Gastroesophageal sphincter (tissue), 4 donors: ENCODE measurements at regions not wholly inside any gene's neighbourhood (a gene's known extent, or its start where the extent isn't known, plus 50 kb on each side); places are given as distances from the start of the nearest gene placed in this dataset.

ENCODE experiments used
- ATAC-seq: fragments of 150-250 bp; one replicate; pipeline ENCODE4 v1.9.1; 2016; ENCODE audit warnings: mild to moderate bottlenecking, moderate library complexity
- H3K27ac ChIP-seq, 4 donors: fragments of 200-600 bp; sonication (generic) in 3 of 4; 1 replicate in 3 of 4; 2 replicates in 1 of 4; pipeline ENCODE4 v1.5.1; 2016 to 2019
- H3K27me3 ChIP-seq: fragments of 200-600 bp; sonication (generic); one replicate; pipeline ENCODE4 v1.5.1; 2019
- H3K36me3 ChIP-seq, 2 donors: fragments of 200-600 bp; sonication (generic); one replicate each; pipeline ENCODE4 v1.5.1; 2019; ENCODE audit warnings: control low read depth in 1 of 2
- H3K4me1 ChIP-seq, 3 donors: fragments of 200-600 bp; sonication (generic); 1 replicate in 2 of 3; 2 replicates in 1 of 3; pipeline ENCODE4 v1.5.1; 2016 to 2019; ENCODE audit warnings: control low read depth in 2 of 3
- H3K4me3 ChIP-seq, 2 donors: fragments of 200-600 bp; sonication (generic); one replicate each; pipeline ENCODE4 v1.5.1; 2019; ENCODE audit warnings: mild to moderate bottlenecking in 1 of 2, moderate library complexity in 1 of 2
- H3K9me3 ChIP-seq, 3 donors: fragments of 200-600 bp; sonication (generic); one replicate each; pipeline ENCODE4 v1.5.1; 2017 to 2019; ENCODE audit warnings: control low read depth in 2 of 3
- CTCF ChIP-seq, 4 experiments: fragments of 200-600 bp in 2 of 4; fragments of 450-650 bp in 2 of 4; sonication (generic) in 1 of 4; IDR thresholded peaks; one replicate each; pipeline ENCODE4 v1.5.1; 2017 to 2019; ENCODE audit warnings: antibody characterized with exemption in 4 of 4, mild to moderate bottlenecking in 2 of 4, moderate library complexity in 2 of 4
- EP300 ChIP-seq: sonication (generic); formaldehyde crosslinking; IDR thresholded peaks from one replicate; pipeline ENCODE4 v1.6.1; 2017; ENCODE audit warnings: antibody characterized with exemption, mild to moderate bottlenecking
- POLR2A ChIP-seq, 2 donors: fragments of 450-650 bp; IDR thresholded peaks; one replicate each; pipeline ENCODE4 v1.6.1; 2017; ENCODE audit warnings: antibody characterized with exemption in 2 of 2, mild to moderate bottlenecking in 2 of 2, moderate library complexity in 1 of 2
- POLR2AphosphoS5 ChIP-seq: sonication (generic); formaldehyde crosslinking; IDR thresholded peaks from one replicate; pipeline ENCODE4 v1.6.1; 2017; ENCODE audit warnings: antibody characterized with exemption
- WGBS, 2 donors: methylation state at CpG; one replicate each; pipeline ENCODE4 v1.1.5; 2018; ENCODE audit warnings: low coverage in 1 of 2; 5-methylcytosine and 5-hydroxymethylcytosine counted together

- Histone ChIP-seq H3K36me3 (no peaks in the 10 kb centered on the region), H3K27me3 (no peaks in the 10 kb centered on the region), H3K9me3 (no peaks in the 10 kb centered on the region), H3K4me3 (no peak overlapping the region), H3K27ac (no peak overlapping the region), H3K4me1 (no peaks in the 10 kb centered on the region)
- no peak for TF ChIP-seq EP300
- no peak for TF ChIP-seq POLR2A (IDR thresholded peaks at IDR 0.05)
- ATAC-seq = no peak
Observed at GRCh38 chr12:84542289-84542688, 370.3 kb downstream of the SLC6A15 start.

DNA sequence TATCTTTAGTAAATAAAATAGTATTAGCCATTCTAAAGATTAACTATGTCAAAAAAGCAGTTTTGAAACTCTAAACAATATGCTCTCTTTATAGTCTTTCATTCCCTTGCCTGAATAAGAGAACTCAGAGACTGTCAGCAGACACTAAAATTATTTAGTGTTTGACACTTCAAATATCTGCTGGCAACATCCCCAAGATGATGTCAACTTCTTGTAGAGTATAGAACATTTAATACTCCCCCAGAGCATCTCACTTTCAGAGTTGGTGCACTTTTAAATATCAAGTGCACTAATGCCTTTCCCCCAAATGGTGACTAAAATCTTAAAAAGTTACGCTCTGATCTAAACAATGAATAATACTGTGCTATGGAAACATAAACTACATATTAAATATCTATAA is 374.9 kb downstream of the SLC6A15 start:
- TF ChIP-seq POLR2AphosphoS5 (no peak), CTCF (IDR thresholded peaks at IDR 0.05) (no peak), POLR2A (IDR thresholded peaks at IDR 0.05) (no peak), EP300 (no peak)
- WGBS, 2 donors = 38 to 67% methylated on average over 1 of the region's 1 CpG
- ATAC-seq = no peak

GRCh38 chr12:84512751-84513150 is 399.8 kb downstream of the SLC6A15 start:
- no peak overlapping the region for H3K4me3 ChIP-seq
- no peak for TF ChIP-seq EP300
- no peaks in the 10 kb centered on the region for H3K36me3 ChIP-seq
- WGBS, 2 donors = 50 to 71% methylated on average over 2 of the region's 2 CpGs
- no peaks in the 10 kb centered on the region for H3K9me3 ChIP-seq
- no peak overlapping the region for H3K27ac ChIP-seq
- H3K4me1 ChIP-seq = peaks cover 0 to 13% (median 0%) of the 10 kb centered on the region in 3 donors
- ATAC-seq = no peak
- no peaks in the 10 kb centered on the region for H3K27me3 ChIP-seq

More for the DNA sequence above, 374.9 kb downstream of the SLC6A15 start:
- no peaks in the 10 kb centered on the region for H3K4me1 ChIP-seq
- H3K27me3 ChIP-seq = no peaks in the 10 kb centered on the region
- H3K4me3 ChIP-seq = no peak overlapping the region
- no peak overlapping the region for H3K27ac ChIP-seq
- no peaks in the 10 kb centered on the region for H3K36me3 ChIP-seq
- no peaks in the 10 kb centered on the region for H3K9me3 ChIP-seq

GRCh38 chr12:84508851-84509260 is 403.7 kb downstream of the SLC6A15 start:
- H3K4me3 ChIP-seq = no peak overlapping the region
- peak overlapping the region in 3 of 4 donors; percentile 41 to 60 (median 47) for H3K27ac ChIP-seq
- peaks cover 0 to 17% (median 0%) of the 10 kb centered on the region in 3 donors for H3K4me1 ChIP-seq
- peak; percentile 56 for ATAC-seq
- 20 to 24% methylated on average over 1 to 2 of the region's 2 CpGs for WGBS, 2 donors
- no peaks in the 10 kb centered on the region for H3K9me3 ChIP-seq
- no peaks in the 10 kb centered on the region for H3K27me3 ChIP-seq
- H3K36me3 ChIP-seq = no peaks in the 10 kb centered on the region
- no peak for TF ChIP-seq POLR2AphosphoS5
- TF ChIP-seq EP300 = no peak
- no peak for TF ChIP-seq POLR2A (IDR thresholded peaks at IDR 0.05)
- no peak for TF ChIP-seq CTCF (IDR thresholded peaks at IDR 0.05)

- Histone ChIP-seq H3K36me3 (no peaks in the 10 kb centered on the region), H3K27ac (peak overlapping the region in 3 of 4 donors; percentile 41 to 60 (median 47)), H3K27me3 (no peaks in the 10 kb centered on the region), H3K4me3 (no peak overlapping the region), H3K4me1 (peaks cover 0 to 20% (median 0%) of the 10 kb centered on the region in 3 donors), H3K9me3 (no peaks in the 10 kb centered on the region)
- peak; percentile 86 for ATAC-seq
- TF ChIP-seq POLR2A (IDR thresholded peaks at IDR 0.05) = no peak
- TF ChIP-seq CTCF (IDR thresholded peaks at IDR 0.05) = peak in 2 of 4 experiments; percentile 18 to 23
- WGBS, 2 donors = 24 to 28% methylated on average over 5 to 6 of the region's 6 CpGs
Observed at GRCh38 chr12:84507956-84508850, 404.4 kb downstream of the SLC6A15 start.

GRCh38 chr12:84506282-84506681 is 406.3 kb downstream of the SLC6A15 start:
- H3K4me3 ChIP-seq = no peak overlapping the region
- TF ChIP-seq CTCF (IDR thresholded peaks at IDR 0.05) = no peak
- TF ChIP-seq POLR2AphosphoS5 = no peak
- TF ChIP-seq POLR2A (IDR thresholded peaks at IDR 0.05) = no peak
- TF ChIP-seq EP300 = no peak
- ATAC-seq = no peak
- H3K36me3 ChIP-seq = no peaks in the 10 kb centered on the region
- H3K9me3 ChIP-seq = no peaks in the 10 kb centered on the region
- H3K4me1 ChIP-seq = peaks cover 0 to 26% (median 0%) of the 10 kb centered on the region in 3 donors
- H3K27me3 ChIP-seq = no peaks in the 10 kb centered on the region
- no peak overlapping the region for H3K27ac ChIP-seq
- 39 to 49% methylated on average over 2 to 3 of the region's 5 CpGs for WGBS, 2 donors
